Left forelimb (tissue), 1 donor: ENCODE measurements at regions not wholly inside any gene's neighbourhood (a gene's known extent, or its start where the extent isn't known, plus 50 kb on each side); places are given as distances from the start of the nearest gene placed in this dataset.

ENCODE experiments used
- DNase-seq: peaks from one replicate; pipeline ENCODE4 v3.0.0-alpha.2; 2018; ENCODE audit warnings: low spot score

- DNase-seq: no peak
Observed at GRCh38 chr10:47230957-47231356, 69.0 kb upstream of the GDF10 start.

- no peak for DNase-seq
Observed at GRCh38 chr10:47231414-47231813, 68.6 kb upstream of the GDF10 start.

- DNase-seq: no peak
Observed at GRCh38 chr10:47233631-47234030, 66.4 kb upstream of the GDF10 start.

GRCh38 chr10:47235484-47235883, 64.5 kb upstream of the GDF10 start:
- no peak for DNase-seq

- peak; percentile 28 for DNase-seq
Observed at GRCh38 chr10:47237316-47238260, 62.4 kb upstream of the GDF10 start.

- peak; percentile 37 for DNase-seq
Observed at GRCh38 chr10:47238331-47239095, 61.5 kb upstream of the GDF10 start.

- DNase-seq: peak; percentile 37
Observed at GRCh38 chr10:47239211-47239610, 60.8 kb upstream of the GDF10 start.

- DNase-seq: peak; percentile 11
Observed at GRCh38 chr10:47240173-47240572, 59.8 kb upstream of the GDF10 start.

GRCh38 chr10:47241256-47241655, 58.7 kb upstream of the GDF10 start:
- DNase-seq: peak; percentile 28

- peak; percentile 33 for DNase-seq
Observed at GRCh38 chr10:47241946-47242867, 57.8 kb upstream of the GDF10 start.

GRCh38 chr10:47243356-47243755, 56.6 kb upstream of the GDF10 start:
- DNase-seq: peak; percentile 30

- DNase-seq: peak; percentile 40
Observed at GRCh38 chr10:47243791-47244190, 56.2 kb upstream of the GDF10 start.

- DNase-seq: peak; percentile 62
Observed at GRCh38 chr10:47244560-47245500, 55.2 kb upstream of the GDF10 start.

GRCh38 chr10:47245731-47246350, 54.2 kb upstream of the GDF10 start:
- peak; percentile 8 for DNase-seq

- DNase-seq: peak; percentile 61
Observed at GRCh38 chr10:47246406-47247147, 53.4 kb upstream of the GDF10 start.

- peak; percentile 53 for DNase-seq
Observed at GRCh38 chr10:47247148-47248059, 52.6 kb upstream of the GDF10 start.

- peak; percentile 62 for DNase-seq
Observed at GRCh38 chr10:47248386-47249090, 51.5 kb upstream of the GDF10 start.

- no peak for DNase-seq
Observed at GRCh38 chr10:47249881-47250280, 50.1 kb upstream of the GDF10 start.
